Mesendoderm (in vitro differentiated cells): ENCODE measurements at regions not wholly inside any gene's neighbourhood (a gene's known extent, or its start where the extent isn't known, plus 50 kb on each side); places are given as distances from the start of the nearest gene placed in this dataset.
"Not testable (repeated sequence)": the region's sequence is repeated elsewhere in the genome, so short reads cannot be mapped to it uniquely, and the experiment has no call there.

Source experiments
- DNase-seq: peaks from one replicate; pipeline ENCODE4 v3.0.0; 2013
- H2AK5ac ChIP-seq: 2 replicates; pipeline ENCODE4 v1.6.1; 2013; ENCODE audit warnings: low read length, inconsistent platforms
- H2BK120ac ChIP-seq: 2 replicates; pipeline ENCODE4 v1.6.1; 2013; ENCODE audit warnings: low read depth, mild to moderate bottlenecking, low read length, moderate library complexity, mixed read lengths
- H2BK15ac ChIP-seq: replicated peaks from 2 replicates; pipeline ENCODE4 v1.6.1; 2013; ENCODE audit warnings: low read depth, mild to moderate bottlenecking, moderate library complexity
- H2BK5ac ChIP-seq: 2 replicates; pipeline ENCODE4 v1.6.1; 2013; ENCODE audit warnings: low read length, inconsistent platforms
- H3K18ac ChIP-seq: 2 replicates; pipeline ENCODE4 v1.6.1; 2013; ENCODE audit warnings: mild to moderate bottlenecking, low read length, mixed read lengths
- H3K23ac ChIP-seq: one replicate; pipeline ENCODE4 v1.6.1; 2013; ENCODE audit warnings: low read length
- H3K27ac ChIP-seq: 2 replicates; pipeline ENCODE4 v1.5.1; 2013; ENCODE audit warnings: low read depth, mild to moderate bottlenecking, inconsistent platforms, low read length, moderate library complexity
- H3K27me3 ChIP-seq: 2 replicates; pipeline ENCODE4 v1.6.1; 2013; ENCODE audit warnings: low read length, control low read depth, mild to moderate bottlenecking, inconsistent platforms; ENCODE audit not compliant: insufficient read depth, poor library complexity
- H3K36me3 ChIP-seq: 2 replicates; pipeline ENCODE4 v1.6.1; 2013; ENCODE audit warnings: low read length, inconsistent platforms; ENCODE audit not compliant: control insufficient read depth, insufficient read depth
- H3K4ac ChIP-seq: one replicate; pipeline ENCODE4 v1.6.1; 2013; ENCODE audit warnings: low read depth, mild to moderate bottlenecking, low read length, moderate library complexity
- H3K4me1 ChIP-seq: 2 replicates; pipeline ENCODE4 v1.6.1; 2013; ENCODE audit warnings: low read depth, low read length, inconsistent platforms; ENCODE audit not compliant: control insufficient read depth
- H3K4me2 ChIP-seq: 2 replicates; pipeline ENCODE4 v1.6.1; 2013; ENCODE audit warnings: low read length
- H3K4me3 ChIP-seq: 2 replicates; pipeline ENCODE4 v1.5.1; 2013; ENCODE audit warnings: mild to moderate bottlenecking, low read length
- H3K56ac ChIP-seq: one replicate; pipeline ENCODE4 v1.6.1; 2013; ENCODE audit warnings: low read length
- H3K79me1 ChIP-seq: 2 replicates; pipeline ENCODE4 v1.6.1; 2013; ENCODE audit warnings: low read length, inconsistent platforms
- H3K79me2 ChIP-seq: 2 replicates; pipeline ENCODE4 v1.6.1; 2013; ENCODE audit warnings: mild to moderate bottlenecking, low read length; ENCODE audit not compliant: control insufficient read depth, insufficient read depth
- H3K9ac ChIP-seq: 2 replicates; pipeline ENCODE4 v1.6.1; 2013; ENCODE audit warnings: low read length, inconsistent platforms
- H4K5ac ChIP-seq: one replicate; pipeline ENCODE4 v1.6.1; 2013; ENCODE audit warnings: low read length
- H4K8ac ChIP-seq: one replicate; pipeline ENCODE4 v1.6.1; 2013; ENCODE audit warnings: low read depth, mild to moderate bottlenecking, control low read depth, low read length, moderate library complexity
- WGBS: extraction: QIAGEN DNeasy Blood & Tissue Kit; methylation state at CpG from one replicate; pipeline ENCODE4 v1.1.7; 2013; ENCODE audit warnings: low lambda C conversion rate, missing lambda C conversion rate; ENCODE audit not compliant: insufficient coverage; ENCODE audit errors: extremely low coverage; 5-methylcytosine and 5-hydroxymethylcytosine counted together

DNA sequence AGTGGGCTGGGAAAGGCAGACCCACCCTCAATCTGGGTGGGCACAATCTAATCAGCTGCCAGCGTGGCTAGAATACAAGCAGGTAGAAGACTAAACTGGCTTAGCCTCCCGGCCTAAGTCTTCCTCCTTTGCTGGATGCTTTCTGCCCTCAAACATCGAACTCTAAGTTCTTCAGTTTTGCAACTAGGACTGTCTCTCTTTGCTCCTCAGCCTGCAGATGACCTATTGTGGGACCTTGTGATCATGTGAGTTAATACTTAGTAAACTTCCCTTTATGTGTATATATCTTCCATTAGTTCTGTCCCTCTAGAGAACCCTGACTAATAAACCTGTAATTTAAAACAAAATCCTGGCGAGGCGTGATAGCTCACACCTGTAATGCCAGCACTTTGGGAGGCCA, 51.8 kb upstream of the SLC39A8 start:
- not testable (repeated sequence) for H3K79me2 ChIP-seq, H2BK120ac ChIP-seq, H3K23ac ChIP-seq, H3K4me1 ChIP-seq, H3K18ac ChIP-seq, H3K4me2 ChIP-seq, H3K9ac ChIP-seq, H3K56ac ChIP-seq, H2AK5ac ChIP-seq, H4K5ac ChIP-seq, H3K4me3 ChIP-seq, H3K79me1 ChIP-seq, H2BK5ac ChIP-seq, DNase-seq, H3K27me3 ChIP-seq, H2BK15ac ChIP-seq, H3K27ac ChIP-seq, H3K36me3 ChIP-seq, H4K8ac ChIP-seq, H3K4ac ChIP-seq
- no CpG with 5 or more reads among the region's 5 CpGs for WGBS

GRCh38 chr4:102399021-102399420, 53.7 kb upstream of the SLC39A8 start:
- no CpG with 5 or more reads among the region's 1 CpG for WGBS
- Histone ChIP-seq H3K27me3 (no peaks in the 10 kb centered on the region), H3K4ac (no peak overlapping the region), H3K79me1 (no peaks in the 10 kb centered on the region), H2BK120ac (no peak overlapping the region), H3K4me3 (no peak overlapping the region), H2BK15ac (no peak overlapping the region), H2BK5ac (no peak overlapping the region), H3K56ac (no peak overlapping the region), H3K36me3 (no peaks in the 10 kb centered on the region), H3K27ac (no peak overlapping the region), H3K4me2 (no peak overlapping the region), H4K8ac (no peak overlapping the region), H3K79me2 (no peaks in the 10 kb centered on the region), H3K23ac (no peak overlapping the region), H3K18ac (no peak overlapping the region), H2AK5ac (no peak overlapping the region), H4K5ac (no peak overlapping the region), H3K9ac (no peak overlapping the region), H3K4me1 (no peaks in the 10 kb centered on the region)
- no peak for DNase-seq

DNA sequence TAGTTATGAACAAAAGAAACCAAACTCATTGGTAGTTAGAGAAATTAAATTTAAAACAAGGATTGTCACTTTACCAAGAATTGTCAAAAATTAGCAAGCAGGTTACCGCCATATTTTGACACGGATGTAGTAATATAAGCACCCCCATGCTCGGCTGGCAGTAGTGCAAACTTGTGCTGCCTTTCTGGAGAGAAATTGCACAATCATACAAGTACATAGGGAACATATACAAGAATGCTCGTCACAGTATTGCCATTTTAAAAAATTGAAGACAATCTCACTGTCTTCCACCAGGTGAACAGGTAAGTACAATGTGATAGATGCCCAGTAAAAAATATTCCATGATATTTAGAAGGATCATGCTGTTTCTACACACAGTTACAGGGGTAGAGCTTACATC, 55.6 kb upstream of the SLC39A8 start:
- Histone ChIP-seq H4K5ac (no peak overlapping the region), H3K56ac (no peak overlapping the region), H3K4me3 (no peak overlapping the region), H3K79me2 (no peaks in the 10 kb centered on the region), H2BK5ac (no peak overlapping the region), H3K27me3 (no peaks in the 10 kb centered on the region), H3K79me1 (no peaks in the 10 kb centered on the region), H3K4me1 (no peaks in the 10 kb centered on the region), H3K27ac (no peak overlapping the region), H3K4ac (no peak overlapping the region), H3K23ac (no peak overlapping the region), H3K4me2 (no peak overlapping the region), H4K8ac (no peak overlapping the region), H3K9ac (no peak overlapping the region), H2BK120ac (no peak overlapping the region), H3K36me3 (no peaks in the 10 kb centered on the region), H2AK5ac (no peak overlapping the region), H2BK15ac (no peak overlapping the region), H3K18ac (no peak overlapping the region)
- WGBS, result no CpG with 5 or more reads among the region's 4 CpGs
- DNase-seq, result no peak

GRCh38 chr4:102402223-102402622, 56.9 kb upstream of the SLC39A8 start:
- H3K4ac ChIP-seq, result no peak overlapping the region
- H3K18ac ChIP-seq, result no peak overlapping the region
- no peak overlapping the region for H3K56ac ChIP-seq
- no peak overlapping the region for H3K9ac ChIP-seq
- H3K4me3 ChIP-seq, result no peak overlapping the region
- DNase-seq, result no peak
- no peak overlapping the region for H2BK5ac ChIP-seq
- H3K36me3 ChIP-seq, result no peaks in the 10 kb centered on the region
- no peak overlapping the region for H4K8ac ChIP-seq
- no peak overlapping the region for H4K5ac ChIP-seq
- no peaks in the 10 kb centered on the region for H3K79me2 ChIP-seq
- no peak overlapping the region for H2BK120ac ChIP-seq
- no peak overlapping the region for H3K4me2 ChIP-seq
- no peaks in the 10 kb centered on the region for H3K4me1 ChIP-seq
- H3K27ac ChIP-seq, result no peak overlapping the region
- no peaks in the 10 kb centered on the region for H3K27me3 ChIP-seq
- no CpG with 5 or more reads among the region's 2 CpGs for WGBS
- H2BK15ac ChIP-seq, result no peak overlapping the region
- H2AK5ac ChIP-seq, result no peak overlapping the region
- H3K79me1 ChIP-seq, result no peaks in the 10 kb centered on the region
- no peak overlapping the region for H3K23ac ChIP-seq

DNA sequence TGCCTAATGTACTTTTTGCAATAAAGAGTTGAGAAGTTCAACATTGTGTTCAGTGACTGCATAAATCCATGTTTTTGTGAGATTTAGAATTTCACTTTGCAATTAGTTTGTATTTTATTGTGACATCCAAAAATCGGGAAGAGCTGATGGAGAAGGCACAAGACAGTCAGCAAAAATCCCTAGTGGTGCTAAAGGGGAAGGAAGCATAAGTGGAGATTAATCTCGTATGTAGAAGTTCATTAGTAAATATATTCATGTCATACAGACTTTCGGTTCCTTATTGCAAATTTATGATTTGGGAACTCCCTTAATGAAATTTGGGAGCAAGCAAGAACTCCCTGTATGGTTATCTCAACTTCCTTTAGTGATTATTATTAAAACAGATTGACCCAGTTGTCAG, 57.8 kb upstream of the SLC39A8 start:
- no peaks in the 10 kb centered on the region for H3K36me3 ChIP-seq
- H3K4me3 ChIP-seq, result no peak overlapping the region
- no CpG with 5 or more reads among the region's 3 CpGs for WGBS

DNA sequence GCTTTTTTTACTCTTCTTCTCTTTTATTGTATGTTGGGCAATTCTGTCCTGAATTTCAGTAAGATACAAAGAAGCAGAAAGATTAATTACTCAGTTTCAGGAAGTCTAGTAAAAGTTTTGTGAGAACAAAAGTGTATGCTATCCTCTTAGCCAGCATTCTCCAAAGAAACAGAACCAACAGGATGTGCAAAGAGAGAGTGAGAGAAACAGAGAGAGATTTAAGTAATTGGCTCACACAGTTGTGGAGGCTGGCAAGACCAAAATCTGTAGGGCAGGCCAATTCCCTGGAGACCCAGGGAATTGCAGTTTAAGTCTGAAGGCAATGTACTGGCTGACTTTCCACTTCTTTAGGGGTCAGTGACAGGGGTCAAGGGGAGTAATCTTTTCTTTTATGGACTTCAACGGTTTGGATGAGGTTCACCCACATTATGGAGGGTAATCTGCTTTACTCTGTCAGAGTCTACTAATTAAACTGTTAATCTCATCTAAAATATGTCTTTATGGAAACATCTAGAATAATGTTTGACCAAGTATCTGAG, 59.2 kb upstream of the SLC39A8 start:
- H3K4me3 ChIP-seq, result no peak overlapping the region
- no CpG with 5 or more reads among the region's 1 CpG for WGBS

More for the DNA sequence above, 57.8 kb upstream of the SLC39A8 start:
- H2BK15ac ChIP-seq, result no peak overlapping the region
- H2BK5ac ChIP-seq, result no peak overlapping the region
- no peak overlapping the region for H2AK5ac ChIP-seq
- no peak overlapping the region for H3K9ac ChIP-seq
- H3K56ac ChIP-seq, result no peak overlapping the region
- DNase-seq, result no peak
- H3K4me1 ChIP-seq, result no peaks in the 10 kb centered on the region
- H4K8ac ChIP-seq, result no peak overlapping the region
- H4K5ac ChIP-seq, result no peak overlapping the region
- no peaks in the 10 kb centered on the region for H3K79me2 ChIP-seq
- H3K18ac ChIP-seq, result no peak overlapping the region
- no peak overlapping the region for H2BK120ac ChIP-seq
- no peak overlapping the region for H3K27ac ChIP-seq
- H3K23ac ChIP-seq, result no peak overlapping the region
- H3K4me2 ChIP-seq, result no peak overlapping the region
- no peaks in the 10 kb centered on the region for H3K27me3 ChIP-seq
- H3K4ac ChIP-seq, result no peak overlapping the region
- no peaks in the 10 kb centered on the region for H3K79me1 ChIP-seq

More for the DNA sequence above, 59.2 kb upstream of the SLC39A8 start:
- Histone ChIP-seq H3K4me2 (no peak overlapping the region), H3K23ac (no peak overlapping the region), H2AK5ac (no peak overlapping the region), H3K4me1 (no peaks in the 10 kb centered on the region), H3K79me1 (no peaks in the 10 kb centered on the region), H2BK15ac (no peak overlapping the region), H3K56ac (no peak overlapping the region), H2BK120ac (no peak overlapping the region), H3K79me2 (no peaks in the 10 kb centered on the region), H3K36me3 (no peaks in the 10 kb centered on the region), H3K27ac (no peak overlapping the region), H3K4ac (no peak overlapping the region), H4K8ac (no peak overlapping the region), H3K18ac (peak overlapping the region; percentile 39), H2BK5ac (no peak overlapping the region), H3K27me3 (no peaks in the 10 kb centered on the region), H3K9ac (no peak overlapping the region), H4K5ac (no peak overlapping the region)
- DNase-seq, result peak; percentile 11
